ENCODE measurements at regions not wholly inside any gene's neighbourhood (a gene's known extent, or its start where the extent isn't known, plus 50 kb on each side); places are given as distances from the start of the nearest gene placed in this dataset.

DNA sequence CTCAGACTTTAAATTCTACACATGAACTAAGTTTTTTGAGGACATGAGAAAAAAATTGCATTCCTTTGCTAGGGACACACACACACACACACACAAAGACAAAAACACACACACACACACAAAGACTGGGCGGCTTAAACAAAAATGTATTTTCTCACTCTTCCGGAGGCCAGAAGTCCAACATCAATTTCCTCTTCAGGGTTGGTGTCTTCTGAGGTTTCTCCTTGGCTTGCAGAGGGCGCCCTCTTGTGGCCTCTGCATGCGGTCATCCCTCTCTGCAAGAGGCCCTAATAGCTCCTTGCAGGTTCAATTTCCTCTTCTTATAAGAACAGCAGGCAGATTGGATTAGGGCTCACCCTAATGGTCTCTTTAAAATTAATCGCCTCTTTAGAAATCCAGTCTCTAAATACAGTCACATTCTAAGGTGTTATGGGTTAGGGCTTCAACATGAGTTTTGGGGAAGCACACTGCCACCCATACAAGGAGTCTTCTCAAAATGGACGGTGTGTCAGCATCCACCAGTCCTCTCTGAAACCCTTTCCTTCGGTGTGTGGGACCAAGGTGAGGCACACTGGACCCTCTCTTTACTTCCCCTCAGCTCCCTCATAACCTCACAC lies 61.4 kb downstream of the GPR6 start:
- peak; percentile 99 for TF ChIP-seq CTCF (IDR thresholded peaks at IDR 0.05; ENCODE audit: low read depth, low read length)
- peak; percentile 74 for DNase-seq (ENCODE audit: extremely low read depth, low read depth)

DNA sequence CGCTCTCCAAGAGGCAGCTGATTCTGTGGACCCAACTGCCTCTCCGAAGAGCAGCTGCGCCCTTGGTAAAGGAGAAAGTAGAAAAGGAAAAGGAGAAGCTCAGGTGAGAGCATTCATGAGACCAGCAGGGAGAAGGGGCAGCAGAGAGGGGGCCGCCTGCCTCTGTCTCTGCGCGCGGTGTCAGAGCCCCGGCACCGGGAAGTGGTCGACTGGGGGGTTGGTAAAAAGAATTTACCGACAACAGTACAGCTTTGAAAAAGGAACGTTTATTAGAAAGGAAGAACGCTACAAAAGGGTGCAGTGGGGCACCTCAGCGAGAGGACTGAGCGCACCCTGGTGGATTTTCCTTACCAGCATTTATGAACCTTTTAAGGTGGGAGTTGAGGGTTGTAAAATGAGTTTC lies 61.9 kb downstream of the GPR6 start:
- TF ChIP-seq CTCF (IDR thresholded peaks at IDR 0.05; ENCODE audit: low read depth, low read length) = peak; percentile 27
- DNase-seq (ENCODE audit: extremely low read depth, low read depth) = no peak

DNA sequence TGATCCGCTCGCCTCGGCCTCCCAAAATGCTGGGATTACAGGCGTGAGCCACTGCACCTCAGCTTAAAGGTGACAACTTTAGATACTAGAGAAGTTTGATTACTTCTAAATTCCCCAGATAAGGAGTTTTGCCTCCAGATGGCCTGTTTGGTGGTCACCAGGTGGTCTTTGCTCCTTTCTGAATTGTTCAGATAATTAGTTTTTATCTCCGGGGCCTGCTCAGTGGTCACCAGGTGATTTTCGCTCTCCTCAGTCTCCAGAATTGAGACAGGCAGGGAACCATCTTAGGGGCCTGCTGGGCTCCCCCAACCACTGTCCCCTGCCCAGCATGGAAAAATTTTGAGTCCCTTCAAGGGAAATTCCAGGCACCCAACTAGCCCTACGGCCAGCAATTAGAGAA lies 62.6 kb downstream of the GPR6 start:
- DNase-seq (ENCODE audit: extremely low read depth, low read depth) = no peak
- TF ChIP-seq CTCF (IDR thresholded peaks at IDR 0.05; ENCODE audit: low read depth, low read length) = no peak

GRCh38 chr6:110041126-110041525 lies 63.0 kb downstream of the GPR6 start:
- no peak for DNase-seq (ENCODE audit: extremely low read depth, low read depth)
- no peak for TF ChIP-seq CTCF (IDR thresholded peaks at IDR 0.05; ENCODE audit: low read depth, low read length)

DNA sequence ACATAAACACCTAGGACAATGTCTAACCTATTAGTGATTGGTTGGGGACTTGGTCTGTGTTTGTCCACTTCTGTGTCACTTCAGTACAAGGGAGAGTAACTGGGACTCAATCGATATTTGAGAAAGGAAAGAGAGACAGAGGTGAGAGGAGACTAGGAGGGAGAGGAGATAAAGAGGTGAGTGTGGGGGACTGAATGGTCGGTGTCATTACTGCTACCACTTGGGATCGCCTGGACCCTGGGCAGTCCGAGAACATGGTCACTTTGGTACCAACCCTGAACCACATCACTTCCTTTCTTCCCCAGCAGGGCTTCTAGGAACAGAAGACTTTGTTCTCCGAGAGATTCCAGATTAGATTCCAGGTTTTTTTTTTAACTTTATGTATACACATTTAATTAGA lies 63.7 kb downstream of the GPR6 start:
- no peak for TF ChIP-seq CTCF (IDR thresholded peaks at IDR 0.05; ENCODE audit: low read depth, low read length)
- no peak for DNase-seq (ENCODE audit: extremely low read depth, low read depth)

DNA sequence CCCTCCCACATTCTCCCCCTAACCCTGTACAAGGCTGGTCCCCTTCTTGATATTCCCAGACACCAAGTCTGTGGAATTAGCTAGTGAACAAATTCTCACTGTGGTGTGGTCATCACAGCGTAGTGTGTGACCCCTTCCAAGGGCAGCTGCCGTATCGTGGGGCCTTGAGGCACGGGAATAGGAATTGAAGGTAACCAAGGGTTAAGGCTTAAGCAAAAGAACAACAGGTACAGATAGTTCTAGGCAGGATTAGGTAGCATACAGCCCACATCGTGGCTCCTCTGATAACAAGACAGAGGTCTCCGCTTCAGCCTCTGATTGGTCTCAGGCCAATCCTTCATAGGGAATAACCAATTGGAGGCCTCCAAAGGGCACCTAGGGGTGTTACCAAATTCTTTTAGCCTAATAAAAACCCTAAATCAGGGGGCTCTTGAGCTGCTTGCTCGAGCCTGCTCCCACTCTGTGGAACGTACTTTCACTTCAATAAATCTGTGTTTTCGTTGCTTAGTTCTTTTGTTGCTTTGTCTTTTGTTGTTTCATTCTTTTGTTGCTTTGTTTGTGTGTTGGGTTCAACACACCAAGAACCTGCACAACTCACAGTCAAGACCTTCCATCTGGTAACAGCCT lies 64.7 kb downstream of the GPR6 start:
- no peak for TF ChIP-seq CTCF (IDR thresholded peaks at IDR 0.05; ENCODE audit: low read depth, low read length)
- DNase-seq (ENCODE audit: extremely low read depth, low read depth) = no peak

DNA sequence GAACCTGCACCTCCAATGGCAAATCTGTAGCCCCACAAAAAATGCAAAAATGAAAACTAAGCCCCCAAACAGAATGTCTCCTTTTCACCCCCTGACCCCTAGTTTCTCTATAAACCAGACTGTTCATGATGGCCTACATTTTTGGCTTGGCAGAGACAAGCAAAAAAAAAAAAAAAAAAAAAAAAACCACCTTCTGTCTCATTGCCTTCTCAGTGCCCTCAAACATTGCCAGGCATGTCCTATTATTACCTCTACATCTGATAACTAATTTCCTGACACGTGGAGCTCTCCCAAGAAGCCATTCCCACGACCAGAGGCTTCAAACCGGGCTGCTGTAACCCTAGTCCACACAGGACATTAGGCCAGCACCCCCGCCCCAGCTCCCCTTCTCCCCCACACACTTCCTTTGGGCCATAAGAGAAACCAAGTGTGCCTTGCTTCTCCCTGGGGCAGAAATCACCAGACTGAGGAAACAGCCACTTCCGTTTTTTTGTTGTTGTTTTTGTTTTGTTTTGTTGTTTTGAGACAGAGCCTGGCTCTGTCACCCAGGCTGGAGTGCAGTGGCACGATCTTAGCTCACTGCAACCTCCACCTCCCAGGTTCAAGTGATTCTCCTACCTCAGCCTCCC lies 65.4 kb downstream of the GPR6 start:
- no peak for DNase-seq (ENCODE audit: extremely low read depth, low read depth)
- TF ChIP-seq CTCF (IDR thresholded peaks at IDR 0.05; ENCODE audit: low read depth, low read length) = no peak

Measured in AG09319 (cell line).